ENCODE measurements at regions not wholly inside any gene's neighbourhood (a gene's known extent, or its start where the extent isn't known, plus 50 kb on each side); places are given as distances from the start of the nearest gene placed in this dataset.

GRCh38 chr6:11428895-11429294, 108.7 kb upstream of the TMEM170B start:
- no peak for TF ChIP-seq PPARA (CRISPR knock-in tag; IDR thresholded peaks at IDR 0.05; ENCODE audit: borderline replicate concordance)
- TF ChIP-seq ZFP30 (CRISPR knock-in tag; IDR thresholded peaks at IDR 0.05) = no peak
- no peak for TF ChIP-seq PATZ1 (CRISPR knock-in tag; IDR thresholded peaks at IDR 0.05; ENCODE audit: borderline replicate concordance)
- TF ChIP-seq GLIS3 (CRISPR knock-in tag; IDR thresholded peaks at IDR 0.05) = no peak
- no peak for TF ChIP-seq CSRNP3 (CRISPR knock-in tag; IDR thresholded peaks at IDR 0.05)
- no peak for TF ChIP-seq CSDC2 (CRISPR knock-in tag; IDR thresholded peaks at IDR 0.05)
- no peak for TF ChIP-seq ZFP3 (CRISPR knock-in tag; IDR thresholded peaks at IDR 0.05)
- no peak for TF ChIP-seq TCF4 (CRISPR knock-in tag; IDR thresholded peaks at IDR 0.05; ENCODE audit: borderline replicate concordance)
- TF ChIP-seq CREB5 (CRISPR knock-in tag; IDR thresholded peaks at IDR 0.05; ENCODE audit: low read depth) = no peak
- TF ChIP-seq TSHZ2 (CRISPR knock-in tag; IDR thresholded peaks at IDR 0.05) = no peak
- no peak for TF ChIP-seq ZNF8 (CRISPR knock-in tag; IDR thresholded peaks at IDR 0.05)
